Ishikawa (cell line): ENCODE measurements at regions not wholly inside any gene's neighbourhood (a gene's known extent, or its start where the extent isn't known, plus 50 kb on each side); places are given as distances from the start of the nearest gene placed in this dataset.

Experiments used
- CEBPB ChIP-seq: IDR thresholded peaks from 2 replicates; pipeline ENCODE4 v1.6.1; 2012
- EGR1 ChIP-seq: IDR thresholded peaks from 2 replicates; pipeline ENCODE4 v1.6.1; 2012
- EP300 ChIP-seq: IDR thresholded peaks from 2 replicates; pipeline ENCODE4 v1.6.1; 2012; ENCODE audit warnings: borderline replicate concordance
- FOXM1 ChIP-seq: IDR thresholded peaks from 2 replicates; pipeline ENCODE4 v1.6.1; 2012; ENCODE audit warnings: low read depth, borderline replicate concordance
- MAX ChIP-seq: IDR thresholded peaks from 2 replicates; pipeline ENCODE4 v1.6.1; 2012
- REST ChIP-seq: IDR thresholded peaks from 2 replicates; pipeline ENCODE4 v1.6.1; 2012; ENCODE audit warnings: low read depth, mild to moderate bottlenecking
- TAF1 ChIP-seq: IDR thresholded peaks from 2 replicates; pipeline ENCODE4 v1.6.1; 2012; ENCODE audit warnings: low read depth, mild to moderate bottlenecking

- no peak for TF ChIP-seq MAX
- TF ChIP-seq EGR1 = no peak
- TF ChIP-seq CEBPB = no peak
- TF ChIP-seq EP300 = no peak
- TF ChIP-seq REST = no peak
- TF ChIP-seq TAF1 = no peak
- TF ChIP-seq FOXM1 = no peak
These were observed 233.6 kb upstream of the BMP2 start for GRCh38 chr20:6533761-6534479.
